ENCODE measurements at regions not wholly inside any gene's neighbourhood (a gene's known extent, or its start where the extent isn't known, plus 50 kb on each side); places are given as distances from the start of the nearest gene placed in this dataset.

DNA sequence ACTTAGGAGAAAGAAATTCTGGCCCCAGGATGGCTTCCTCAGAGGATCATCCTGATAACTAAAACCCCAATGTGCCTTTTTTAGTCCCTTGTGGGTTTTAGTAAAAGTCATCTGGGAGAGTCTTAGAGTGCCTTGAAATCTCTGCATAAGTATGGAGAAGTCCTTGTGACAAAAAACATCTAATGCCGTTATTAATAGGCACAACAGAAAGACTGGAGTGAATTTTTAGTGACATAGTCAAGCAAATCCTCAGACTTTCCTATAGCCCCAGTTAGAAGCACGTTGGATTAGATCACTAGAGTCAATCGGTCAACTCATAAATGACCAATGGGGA, 108.2 kb upstream of the MPDZ start:
- no peak overlapping the region for H3K27ac ChIP-seq
- TF ChIP-seq, protein P1, sequence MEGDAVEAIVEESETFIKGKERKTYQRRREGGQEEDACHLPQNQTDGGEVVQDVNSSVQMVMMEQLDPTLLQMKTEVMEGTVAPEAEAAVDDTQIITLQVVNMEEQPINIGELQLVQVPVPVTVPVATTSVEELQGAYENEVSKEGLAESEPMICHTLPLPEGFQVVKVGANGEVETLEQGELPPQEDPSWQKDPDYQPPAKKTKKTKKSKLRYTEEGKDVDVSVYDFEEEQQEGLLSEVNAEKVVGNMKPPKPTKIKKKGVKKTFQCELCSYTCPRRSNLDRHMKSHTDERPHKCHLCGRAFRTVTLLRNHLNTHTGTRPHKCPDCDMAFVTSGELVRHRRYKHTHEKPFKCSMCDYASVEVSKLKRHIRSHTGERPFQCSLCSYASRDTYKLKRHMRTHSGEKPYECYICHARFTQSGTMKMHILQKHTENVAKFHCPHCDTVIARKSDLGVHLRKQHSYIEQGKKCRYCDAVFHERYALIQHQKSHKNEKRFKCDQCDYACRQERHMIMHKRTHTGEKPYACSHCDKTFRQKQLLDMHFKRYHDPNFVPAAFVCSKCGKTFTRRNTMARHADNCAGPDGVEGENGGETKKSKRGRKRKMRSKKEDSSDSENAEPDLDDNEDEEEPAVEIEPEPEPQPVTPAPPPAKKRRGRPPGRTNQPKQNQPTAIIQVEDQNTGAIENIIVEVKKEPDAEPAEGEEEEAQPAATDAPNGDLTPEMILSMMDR (IDR thresholded peaks at IDR 0.05), result no peak
- TF ChIP-seq ZFX (IDR thresholded peaks at IDR 0.05; ENCODE audit: borderline replicate concordance), result no peak

DNA sequence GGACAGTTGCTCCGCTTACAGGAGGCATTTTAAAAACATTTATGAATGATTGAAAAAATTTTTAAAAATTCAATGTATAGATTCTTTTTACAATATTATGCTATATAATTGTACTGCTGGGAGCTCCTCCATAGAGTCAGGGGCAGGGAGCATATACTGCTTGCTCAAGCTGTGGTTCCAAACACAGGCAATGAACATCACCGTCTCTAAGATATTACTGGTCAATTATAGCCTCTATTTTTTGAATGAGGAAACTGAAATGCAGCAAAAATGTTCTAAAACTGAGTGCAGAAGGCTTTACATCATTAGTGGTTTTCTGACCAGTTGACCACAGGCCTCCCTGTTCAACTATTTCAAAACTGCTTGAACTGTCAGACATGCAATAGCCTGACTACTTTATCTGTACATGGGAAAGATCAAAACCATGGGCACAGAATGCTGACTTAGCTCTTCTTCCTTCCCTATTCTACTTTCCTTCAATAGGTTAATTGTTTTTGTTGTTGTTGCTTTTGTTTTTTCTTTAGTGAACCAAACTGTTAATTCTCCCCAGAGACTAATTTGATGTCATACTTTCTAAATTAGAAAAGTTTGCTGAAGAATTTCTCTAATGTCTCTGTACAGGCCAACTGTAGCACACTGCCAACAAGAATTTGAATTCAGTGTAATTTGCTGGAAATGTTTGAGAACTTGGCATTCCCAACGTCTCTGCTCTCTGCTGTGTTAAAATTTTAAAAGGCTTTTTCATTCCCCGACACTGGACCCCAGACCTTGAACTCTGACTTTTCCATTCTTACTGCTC, 107.6 kb upstream of the MPDZ start:
- TF ChIP-seq, protein P1 (IDR thresholded peaks at IDR 0.05), result no peak
- TF ChIP-seq ZFX (IDR thresholded peaks at IDR 0.05; ENCODE audit: borderline replicate concordance), result no peak
- no peak overlapping the region for H3K27ac ChIP-seq

DNA sequence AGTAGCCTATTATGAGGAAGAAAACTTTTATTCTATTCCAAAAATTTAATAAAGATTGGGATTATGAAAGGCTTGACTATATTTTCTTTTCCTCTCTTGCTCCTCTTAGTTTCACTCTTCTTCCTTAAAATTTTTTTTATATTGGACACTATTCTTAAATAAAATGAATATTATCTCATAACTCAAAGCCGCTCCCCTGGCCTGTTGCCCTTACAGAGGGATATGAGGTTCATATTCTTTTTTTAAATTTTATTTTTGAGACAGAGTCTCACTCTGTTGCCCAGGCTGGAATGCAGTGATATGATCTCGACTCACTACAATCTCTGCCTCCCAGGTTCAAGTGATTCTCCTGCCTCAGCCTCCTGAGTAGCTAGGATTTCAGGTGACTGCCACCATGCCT, 106.8 kb upstream of the MPDZ start:
- no peak overlapping the region for H3K27ac ChIP-seq
- TF ChIP-seq, protein P1 (IDR thresholded peaks at IDR 0.05), result no peak
- TF ChIP-seq ZFX (IDR thresholded peaks at IDR 0.05; ENCODE audit: borderline replicate concordance), result no peak

DNA sequence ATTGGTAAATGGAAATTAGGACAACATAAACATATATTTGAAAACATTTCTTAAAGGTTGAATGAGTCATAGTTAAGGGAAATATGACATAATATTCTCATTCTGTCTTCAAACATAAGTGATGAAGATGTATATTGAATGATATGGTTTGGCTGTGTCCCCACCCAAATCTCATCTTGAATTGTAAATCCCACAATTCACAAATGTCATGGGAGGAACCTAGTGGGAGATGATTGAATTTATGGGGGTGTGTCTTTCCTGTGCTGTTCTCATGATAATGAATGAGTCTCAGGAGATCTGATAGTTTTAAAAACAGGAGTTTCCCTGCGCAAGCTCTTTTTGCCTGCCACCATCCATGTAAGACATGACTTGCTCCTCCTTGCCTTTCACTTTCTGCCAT, 104.4 kb upstream of the MPDZ start:
- TF ChIP-seq ZFX (IDR thresholded peaks at IDR 0.05; ENCODE audit: borderline replicate concordance), result no peak
- TF ChIP-seq, protein P1 (IDR thresholded peaks at IDR 0.05), result no peak
- no peak overlapping the region for H3K27ac ChIP-seq

DNA sequence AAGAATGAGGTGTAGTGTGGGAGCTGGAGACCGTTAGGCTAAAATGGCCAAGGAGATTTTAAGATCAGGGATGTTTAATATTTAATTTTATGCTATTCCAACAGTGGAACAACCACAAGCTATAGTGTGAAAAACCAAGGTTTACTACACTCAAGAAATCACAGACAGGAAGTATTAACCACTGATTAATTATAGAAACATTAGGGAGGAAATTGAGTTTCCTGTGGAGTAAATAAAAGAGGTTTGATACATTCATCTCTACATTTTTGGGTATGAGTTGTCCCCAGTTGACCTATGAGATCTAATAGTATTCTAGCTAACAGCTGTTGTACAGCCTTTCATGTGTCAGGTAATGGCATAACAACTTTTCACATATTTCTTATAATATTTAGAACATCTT, 103.7 kb upstream of the MPDZ start:
- TF ChIP-seq, protein P1 (IDR thresholded peaks at IDR 0.05), result no peak
- no peak for TF ChIP-seq ZFX (IDR thresholded peaks at IDR 0.05; ENCODE audit: borderline replicate concordance)
- no peak overlapping the region for H3K27ac ChIP-seq

DNA sequence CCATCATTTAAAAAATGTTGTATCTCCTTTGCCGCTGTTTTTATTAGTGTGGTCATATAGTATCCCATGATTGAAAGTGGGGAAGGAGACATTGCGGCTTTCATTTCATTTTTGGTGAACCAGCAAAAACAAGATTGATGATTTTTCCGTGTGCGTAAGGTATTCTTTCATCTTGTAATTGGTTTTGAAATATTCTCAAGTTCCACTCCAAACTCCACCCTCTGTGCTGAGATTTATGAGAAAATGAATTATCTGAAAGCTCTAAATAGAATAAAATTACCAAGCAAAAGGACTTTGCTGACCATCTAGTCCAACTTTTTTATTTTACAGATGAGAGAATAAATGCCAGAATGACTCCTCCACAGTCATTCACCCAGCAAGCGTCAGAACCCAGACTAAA, 103.1 kb upstream of the MPDZ start:
- no peak for TF ChIP-seq ZFX (IDR thresholded peaks at IDR 0.05; ENCODE audit: borderline replicate concordance)
- TF ChIP-seq, protein P1 (IDR thresholded peaks at IDR 0.05), result no peak
- no peak overlapping the region for H3K27ac ChIP-seq

DNA sequence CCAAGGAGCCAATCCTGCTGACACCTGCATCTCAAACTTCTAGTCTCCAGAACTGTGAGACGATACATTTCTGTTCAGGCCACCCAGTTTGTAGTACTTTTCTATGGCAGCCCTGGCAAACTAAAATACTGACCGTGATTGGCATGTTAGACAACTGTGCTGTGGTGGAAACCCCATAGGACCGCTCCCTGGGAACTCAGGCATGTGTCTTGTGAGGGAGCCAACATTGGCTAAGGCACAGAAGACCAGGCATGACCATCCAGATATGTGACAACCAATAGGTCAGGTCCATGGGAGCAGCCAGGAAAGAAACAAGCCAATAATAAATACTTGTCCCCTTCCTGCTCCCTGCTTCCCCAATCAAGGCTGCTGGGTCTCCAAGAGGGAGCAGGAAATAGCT, 101.4 kb upstream of the MPDZ start:
- H3K27ac ChIP-seq, result no peak overlapping the region
- TF ChIP-seq ZFX (IDR thresholded peaks at IDR 0.05; ENCODE audit: borderline replicate concordance), result no peak
- TF ChIP-seq, protein P1 (IDR thresholded peaks at IDR 0.05), result no peak
